IMR-90 (cell line): ENCODE measurements at regions not wholly inside any gene's neighbourhood (a gene's known extent, or its start where the extent isn't known, plus 50 kb on each side); places are given as distances from the start of the nearest gene placed in this dataset.

Experiments
- ATAC-seq: fragments of 200-7000 bp; cut with Tn5 transposase; 2 replicates; pipeline ENCODE4 v1.9.1; 2020; ENCODE audit warnings: low read depth, mild to moderate bottlenecking, moderate library complexity
- BruUV-seq: library from RNA; stranded (reverse); fragments of 400-500 nt; replicated peaks from 2 replicates; lab custom pipeline; 2021; lab: Mats Ljungman, UMichigan
- CTCF ChIA-PET: fragments of 300-600 bp; formaldehyde crosslinking; extraction: SDS; loops from one replicate; lab custom pipeline; 2021; ENCODE audit warnings: antibody characterized with exemption; lab: Yijun Ruan, JAX
- POLR2A ChIA-PET: fragments of 300-600 bp; sonication (Branson Sonifier 250); formaldehyde crosslinking; loops from one replicate; lab custom pipeline; 2022; ENCODE audit warnings: antibody characterized with exemption; ENCODE audit not compliant: unreplicated experiment; lab: Charles Lee
- DNase-seq: peaks from one replicate; pipeline ENCODE4 v3.0.0; 2013
- H2AFZ ChIP-seq: replicated peaks from 2 replicates; pipeline ENCODE3; 2013; ENCODE audit warnings: low read length, mild to moderate bottlenecking; ENCODE audit not compliant: poor library complexity
- H2AK5ac ChIP-seq: 2 replicates; pipeline ENCODE4 v1.6.1; 2013; ENCODE audit warnings: low read depth, low read length, inconsistent platforms
- H2AK9ac ChIP-seq: replicated peaks from 2 replicates; pipeline ENCODE3; 2013; ENCODE audit warnings: mild to moderate bottlenecking, low read depth, low read length, moderate library complexity; ENCODE audit not compliant: poor library complexity
- H2BK120ac ChIP-seq: 2 replicates; pipeline ENCODE4 v1.6.1; 2013; ENCODE audit warnings: low read depth, low read length, inconsistent platforms
- H2BK15ac ChIP-seq: 3 replicates; pipeline ENCODE4 v1.6.1; 2013; ENCODE audit warnings: low read depth, low read length, inconsistent platforms
- H2BK20ac ChIP-seq: 2 replicates; pipeline ENCODE4 v1.6.1; 2013; ENCODE audit warnings: low read depth, mild to moderate bottlenecking, inconsistent platforms, low read length, moderate library complexity
- H2BK5ac ChIP-seq: 2 replicates; pipeline ENCODE4 v1.6.1; 2013; ENCODE audit warnings: mild to moderate bottlenecking, low read depth, low read length, inconsistent platforms; ENCODE audit not compliant: poor library complexity, severe bottlenecking
- H3K14ac ChIP-seq: replicated peaks from 2 replicates; pipeline ENCODE4 v1.6.1; 2013; ENCODE audit warnings: low read depth, low read length, inconsistent platforms
- H3K18ac ChIP-seq: 2 replicates; pipeline ENCODE4 v1.6.1; 2013; ENCODE audit warnings: low read depth, low read length, control low read depth
- H3K23ac ChIP-seq: 2 replicates; pipeline ENCODE4 v1.6.1; 2013; ENCODE audit warnings: low read depth, low read length, inconsistent platforms
- H3K27ac ChIP-seq: 2 replicates; pipeline ENCODE4 v1.5.1; 2013; ENCODE audit warnings: mild to moderate bottlenecking, control low read depth, low read length; ENCODE audit not compliant: insufficient read depth
- H3K27me3 ChIP-seq: 2 replicates; pipeline ENCODE4 v1.6.1; 2013; ENCODE audit warnings: low read length; ENCODE audit not compliant: control insufficient read depth, insufficient read depth
- H3K36me3 ChIP-seq: 2 replicates; pipeline ENCODE4 v1.6.1; 2013; ENCODE audit warnings: low read length, mixed read lengths; ENCODE audit not compliant: control insufficient read depth, insufficient read depth
- H3K4ac ChIP-seq: 2 replicates; pipeline ENCODE4 v1.6.1; 2013; ENCODE audit warnings: low read depth, low read length, inconsistent platforms
- H3K4me1 ChIP-seq: 2 replicates; pipeline ENCODE4 v1.6.1; 2013; ENCODE audit warnings: low read length, mixed read lengths; ENCODE audit not compliant: control insufficient read depth, insufficient read depth
- H3K4me2 ChIP-seq: 2 replicates; pipeline ENCODE4 v1.6.1; 2013; ENCODE audit warnings: low read depth, mild to moderate bottlenecking, control low read depth, low read length, moderate library complexity
- H3K4me3 ChIP-seq: 2 replicates; pipeline ENCODE4 v1.5.1; 2013; ENCODE audit warnings: low read depth, mild to moderate bottlenecking, control low read depth, low read length, moderate library complexity; ENCODE audit not compliant: insufficient read depth
- H3K56ac ChIP-seq: 2 replicates; pipeline ENCODE4 v1.6.1; 2013; ENCODE audit warnings: low read length, inconsistent platforms; ENCODE audit not compliant: insufficient read depth; ENCODE audit errors: extremely low read depth
- H3K79me1 ChIP-seq, 2 experiments: 2 replicates each; pipeline ENCODE4 v1.6.1; 2013; ENCODE audit warnings: low read length in 2 of 2, inconsistent platforms in 1 of 2, low read depth in 1 of 2
- H3K9ac ChIP-seq: 2 replicates; pipeline ENCODE4 v1.6.1; 2013; ENCODE audit warnings: low read depth, low read length, control low read depth
- H3K9me1 ChIP-seq: 2 replicates; pipeline ENCODE4 v1.6.1; 2013; ENCODE audit warnings: low read length, inconsistent platforms; ENCODE audit not compliant: insufficient read depth
- H3K9me3 ChIP-seq: 2 replicates; pipeline ENCODE4 v1.6.1; 2013; ENCODE audit warnings: low read length; ENCODE audit not compliant: control insufficient read depth, insufficient read depth
- H4K20me1 ChIP-seq: 2 replicates; pipeline ENCODE4 v1.6.1; 2013; ENCODE audit warnings: low read length, inconsistent platforms; ENCODE audit not compliant: insufficient read depth
- H4K5ac ChIP-seq: 2 replicates; pipeline ENCODE4 v1.6.1; 2013; ENCODE audit warnings: mild to moderate bottlenecking, low read depth, low read length, control low read depth
- H4K8ac ChIP-seq, 2 experiments: 2 replicates each; pipeline ENCODE4 v1.6.1; 2013; ENCODE audit warnings: low read depth in 2 of 2, low read length in 2 of 2, control low read depth in 1 of 2, inconsistent platforms in 1 of 2
- H4K91ac ChIP-seq: 2 replicates; pipeline ENCODE4 v1.6.1; 2013; ENCODE audit warnings: low read depth, low read length, inconsistent platforms; ENCODE audit not compliant: insufficient read depth
- BHLHE40 ChIP-seq: fragments of 150-350 bp; IDR thresholded peaks from 2 replicates; pipeline ENCODE4 v1.6.1; 2016; ENCODE audit warnings: mild to moderate bottlenecking, low read depth, low read length
- FOS ChIP-seq: fragments of 150-350 bp; IDR thresholded peaks from 2 replicates; pipeline ENCODE4 v1.6.1; 2016; ENCODE audit warnings: low read depth, low read length
- MAFK ChIP-seq: IDR thresholded peaks from 2 replicates; pipeline ENCODE4 v1.6.1; 2012; ENCODE audit warnings: low read depth, low read length, improper control_type of control experiment
- NFE2L2 ChIP-seq: fragments of 150-350 bp; IDR thresholded peaks from 2 replicates; pipeline ENCODE4 v1.6.1; 2016; ENCODE audit warnings: low read depth, mild to moderate bottlenecking, low read length
- RAD21 ChIP-seq: IDR thresholded peaks from 2 replicates; pipeline ENCODE4 v1.6.1; 2012; ENCODE audit warnings: low read length, improper control_type of control experiment
- RCOR1 ChIP-seq: IDR thresholded peaks from 2 replicates; pipeline ENCODE4 v1.6.1; 2012; ENCODE audit warnings: mild to moderate bottlenecking, low read length, improper control_type of control experiment; ENCODE audit not compliant: insufficient replicate concordance
- RFX5 ChIP-seq: IDR thresholded peaks from 2 replicates; pipeline ENCODE4 v1.8.0; 2012; ENCODE audit warnings: low read depth, mild to moderate bottlenecking, low read length, moderate library complexity
- SMC3 ChIP-seq: fragments of 150-350 bp; IDR thresholded peaks from 2 replicates; pipeline ENCODE4 v1.6.1; 2016; ENCODE audit warnings: low read depth, mild to moderate bottlenecking, antibody characterized with exemption, low read length, moderate library complexity
- WGBS, 2 experiments: methylation state at CpG; one replicate each; pipeline versions ENCODE4 v1.1.5 to v1.1.7; 2013; ENCODE audit warnings: missing lambda C conversion rate in 2 of 2; ENCODE audit not compliant: insufficient read length in 1 of 2; ENCODE audit errors: extremely low coverage in 2 of 2; 5-methylcytosine and 5-hydroxymethylcytosine counted together
- dilution Hi-C: fragments of 300-500 bp; cut with HindIII; formaldehyde crosslinking; loops from one replicate; pipeline ENCODE4 v1.14.3; 2018; ENCODE audit warnings: low sequenced_read_pairs; ENCODE audit not compliant: unreplicated experiment
- in situ Hi-C: fragments of 300-500 bp; cut with MboI; formaldehyde crosslinking; loops from 3 replicates; pipeline ENCODE4 v1.14.3; 2019; ENCODE audit warnings: low sequenced_read_pairs, inconsistent platforms, mixed read lengths
- intact Hi-C: fragments of 100-400 bp; cut with micrococcal nuclease; formaldehyde crosslinking; loops from 2 replicates; pipeline ENCODE4 v1.10.0; 2022
- TF ChIP-seq, protein P1 (sequence below): conservative IDR thresholded peaks from 2 replicates; pipeline ENCODE4 v1.5.1; 2012; ENCODE audit warnings: mild to moderate bottlenecking, low read depth, low read length, improper control_type of control experiment

GRCh38 chr2:234873103-234873827, 78.6 kb upstream of the SH3BP4 start:
- Histone ChIP-seq H3K36me3 (no peaks in the 10 kb centered on the region), H3K4me2 (no peak overlapping the region), H3K9ac (no peak overlapping the region), H3K56ac (no peak overlapping the region), H3K9me3 (no peaks in the 10 kb centered on the region; the same call in 1 of the 2 replicates), H4K91ac (no peak overlapping the region), H3K27ac (no peak overlapping the region), H3K14ac (no peak overlapping the region), H4K20me1 (no peaks in the 10 kb centered on the region), H3K23ac (no peak overlapping the region), H3K9me1 (0 out of 2 replicates have a peak, but pooled peaks cover 4% of the 10 kb centered on the region), H3K4me3 (no peak overlapping the region), H2BK20ac (peak overlapping the region; percentile 28), H2AFZ (peak overlapping the region; percentile 62), H3K79me1 (no peaks in the 10 kb centered on the region), H2BK15ac (peak overlapping the region; percentile 29; the same call in 1 of the 3 replicates), H2BK120ac (peak overlapping the region; percentile 36; the same call in 1 of the 2 replicates), H3K27me3 (no peaks in the 10 kb centered on the region), H3K18ac (no peak overlapping the region), H2AK5ac (peak overlapping the region; percentile 47), H4K8ac (peak overlapping the region; percentile 7 to 55; a peak in 1 of 4 replicates), H2AK9ac (no peak overlapping the region), H3K4me1 (no peaks in the 10 kb centered on the region; the same call in none of the 2 replicates), H4K5ac (no peak overlapping the region; the same call in 1 of the 2 replicates), H3K4ac (peak overlapping the region; percentile 23; the same call in 1 of the 2 replicates), H2BK5ac (no peak overlapping the region)
- BruUV-seq = no TSS peak
- DNase-seq = no peak
- no peak for ATAC-seq
- whole genome bisulfite sequencing, 2 experiments = 90% methylated on average over 2 of the region's 14 CpGs; no CpG with 5 or more reads in 1 of the 2 experiments
- dilution Hi-C loops (no loop called here), in situ Hi-C loops (no loop called here), intact Hi-C loops (loop anchor here (5.0 kb wide), 1 partner anchor 101 kb away; no protein-coding TSS in a partner anchor)
- CTCF ChIA-PET = interaction anchor here (1.0 kb wide), 1 partner anchor 45 kb away, joined by 3 read pairs; no protein-coding TSS in a partner anchor
- TF ChIP-seq BHLHE40 = no peak
- no peak for TF ChIP-seq RAD21
- no peak for TF ChIP-seq NFE2L2
- TF ChIP-seq SMC3 = no peak
- TF ChIP-seq RFX5 = no peak
- no peak for TF ChIP-seq FOS
- TF ChIP-seq, protein P1, sequence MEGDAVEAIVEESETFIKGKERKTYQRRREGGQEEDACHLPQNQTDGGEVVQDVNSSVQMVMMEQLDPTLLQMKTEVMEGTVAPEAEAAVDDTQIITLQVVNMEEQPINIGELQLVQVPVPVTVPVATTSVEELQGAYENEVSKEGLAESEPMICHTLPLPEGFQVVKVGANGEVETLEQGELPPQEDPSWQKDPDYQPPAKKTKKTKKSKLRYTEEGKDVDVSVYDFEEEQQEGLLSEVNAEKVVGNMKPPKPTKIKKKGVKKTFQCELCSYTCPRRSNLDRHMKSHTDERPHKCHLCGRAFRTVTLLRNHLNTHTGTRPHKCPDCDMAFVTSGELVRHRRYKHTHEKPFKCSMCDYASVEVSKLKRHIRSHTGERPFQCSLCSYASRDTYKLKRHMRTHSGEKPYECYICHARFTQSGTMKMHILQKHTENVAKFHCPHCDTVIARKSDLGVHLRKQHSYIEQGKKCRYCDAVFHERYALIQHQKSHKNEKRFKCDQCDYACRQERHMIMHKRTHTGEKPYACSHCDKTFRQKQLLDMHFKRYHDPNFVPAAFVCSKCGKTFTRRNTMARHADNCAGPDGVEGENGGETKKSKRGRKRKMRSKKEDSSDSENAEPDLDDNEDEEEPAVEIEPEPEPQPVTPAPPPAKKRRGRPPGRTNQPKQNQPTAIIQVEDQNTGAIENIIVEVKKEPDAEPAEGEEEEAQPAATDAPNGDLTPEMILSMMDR = no peak
- TF ChIP-seq MAFK = no peak
- no peak for TF ChIP-seq RCOR1
- POLR2A ChIA-PET = interaction anchor here (0.7 kb wide), 1 partner anchor 188 kb away, joined by 3 read pairs; no protein-coding TSS in a partner anchor
